ENCODE measurements at regions not wholly inside any gene's neighbourhood (a gene's known extent, or its start where the extent isn't known, plus 50 kb on each side); places are given as distances from the start of the nearest gene placed in this dataset.

DNA sequence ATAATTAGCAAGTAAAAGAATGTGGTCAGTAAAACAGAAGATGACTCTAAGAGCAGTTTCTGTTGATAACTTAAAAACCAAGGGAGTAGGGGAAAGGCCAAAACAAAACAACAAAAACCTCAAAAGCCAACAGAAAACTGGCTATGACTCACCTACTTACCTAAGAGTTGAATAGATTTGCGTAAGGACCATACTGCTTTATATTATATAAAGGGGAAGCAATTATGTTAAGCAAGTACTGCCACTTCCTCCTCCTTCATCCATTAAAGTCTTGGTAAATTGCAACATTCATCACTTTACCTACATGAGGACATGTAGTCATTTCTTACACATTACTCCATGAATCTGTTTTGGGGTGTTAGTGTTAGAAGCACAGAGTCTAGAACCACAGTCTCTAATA is 85.9 kb upstream of the FAM47A start:
- H3K9me3 ChIP-seq = no peaks in the 10 kb centered on the region
- H3K27ac ChIP-seq = no peak overlapping the region
- no peak overlapping the region for H3K4me3 ChIP-seq
- DNase-seq (ENCODE audit: low spot score) = no peak
- no peaks in the 10 kb centered on the region for H3K27me3 ChIP-seq (replicated peaks; ENCODE audit: insufficient read depth)
- TF ChIP-seq POLR2A (IDR thresholded peaks at IDR 0.05) = no peak
- H3K4me1 ChIP-seq (replicated peaks) = no peaks in the 10 kb centered on the region
- intact Hi-C loops (cut with DNase I) = no loop called here
- 71% methylated on average over 1 of the region's 1 CpG for WGBS
- H3K36me3 ChIP-seq = no peaks in the 10 kb centered on the region

GRCh38 chrX:34197946-34198345 is 65.8 kb upstream of the FAM47A start:
- intact Hi-C loops (cut with DNase I) = no loop called here
- H3K9me3 ChIP-seq = no peaks in the 10 kb centered on the region
- DNase-seq (ENCODE audit: low spot score) = no peak
- no peak overlapping the region for H3K27ac ChIP-seq
- no peaks in the 10 kb centered on the region for H3K36me3 ChIP-seq
- TF ChIP-seq CTCF (IDR thresholded peaks at IDR 0.05) (no peak), POLR2AphosphoS5 (IDR thresholded peaks at IDR 0.05) (no peak), POLR2A (IDR thresholded peaks at IDR 0.05) (no peak)
- H3K4me3 ChIP-seq = no peak overlapping the region
- no peaks in the 10 kb centered on the region for H3K27me3 ChIP-seq (replicated peaks; ENCODE audit: insufficient read depth)
- no peaks in the 10 kb centered on the region for H3K4me1 ChIP-seq (replicated peaks)
- 55% methylated on average over 1 of the region's 1 CpG for WGBS

Data from prostate gland (tissue), 2 donors.